ENCODE measurements at regions not wholly inside any gene's neighbourhood (a gene's known extent, or its start where the extent isn't known, plus 50 kb on each side); places are given as distances from the start of the nearest gene placed in this dataset.

DNA sequence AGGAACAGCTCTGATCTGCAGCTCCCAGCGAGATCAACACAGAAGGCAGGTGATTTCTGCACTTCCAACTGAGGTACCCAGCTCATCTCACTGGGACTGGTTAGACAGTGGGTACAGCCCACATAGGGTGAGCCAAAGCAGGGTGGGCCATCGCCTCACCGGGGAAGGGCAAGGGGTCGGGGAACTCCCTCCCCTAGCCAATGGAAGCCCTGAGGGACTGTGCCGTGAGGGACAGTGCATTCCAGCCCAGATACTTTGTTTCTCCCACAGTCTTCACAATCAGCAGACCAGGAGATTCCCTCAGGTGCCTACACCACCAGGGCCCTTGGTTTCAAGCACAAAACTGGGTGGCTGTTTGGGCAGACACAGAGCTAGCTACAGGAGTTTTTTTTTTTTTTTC lies 555.9 kb downstream of the BCOR start:
- Histone ChIP-seq H2AFZ (ENCODE audit: low read length, unreplicated experiment) (no peak overlapping the region), H3K36me3 (ENCODE audit: insufficient read depth, low read length) (no peaks in the 10 kb centered on the region), H3K4me3 (ENCODE audit: low read depth, low read length) (no peak overlapping the region), H3K27ac (ENCODE audit: low read depth, low read length) (no peak overlapping the region), H3K27me3 (ENCODE audit: insufficient read depth, low read length) (peaks cover 3% of the 10 kb centered on the region), H3K4me1 (ENCODE audit: control insufficient read depth, insufficient read depth, low read length, unreplicated experiment) (no peaks in the 10 kb centered on the region), H3K79me2 (ENCODE audit: control insufficient read depth, insufficient read depth, low read length, unreplicated experiment) (no peaks in the 10 kb centered on the region)

DNA sequence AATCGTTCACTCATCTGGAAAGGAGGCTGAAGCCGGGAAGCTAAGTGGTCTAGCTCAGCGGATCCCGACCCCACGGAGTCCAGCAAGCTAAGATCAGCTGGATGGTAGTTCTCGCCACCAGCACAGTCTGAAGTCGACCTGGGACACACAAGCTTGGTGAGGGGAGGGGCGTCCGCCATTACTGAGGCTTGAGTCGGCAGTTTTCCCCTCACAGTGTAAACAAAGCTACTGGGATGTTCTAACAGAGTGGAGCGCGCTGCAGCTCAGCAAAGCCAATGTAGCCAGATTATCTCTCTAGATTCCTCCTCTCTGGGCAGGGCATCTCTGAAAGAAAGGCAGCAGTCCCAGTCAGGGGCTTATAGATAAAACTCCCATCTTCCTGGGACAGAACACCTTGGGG lies 555.4 kb downstream of the BCOR start:
- no peaks in the 10 kb centered on the region; the same call in 1 of the 2 replicates for H3K27me3 ChIP-seq (ENCODE audit: insufficient read depth, low read length)
- H3K36me3 ChIP-seq (ENCODE audit: insufficient read depth, low read length): no peaks in the 10 kb centered on the region
- no peak overlapping the region for H3K27ac ChIP-seq (ENCODE audit: low read depth, low read length)
- no peaks in the 10 kb centered on the region for H3K79me2 ChIP-seq (ENCODE audit: control insufficient read depth, insufficient read depth, low read length, unreplicated experiment)
- H3K4me1 ChIP-seq (ENCODE audit: control insufficient read depth, insufficient read depth, low read length, unreplicated experiment): no peaks in the 10 kb centered on the region
- H2AFZ ChIP-seq (ENCODE audit: low read length, unreplicated experiment): no peak overlapping the region
- no peak overlapping the region for H3K4me3 ChIP-seq (ENCODE audit: low read depth, low read length)

DNA sequence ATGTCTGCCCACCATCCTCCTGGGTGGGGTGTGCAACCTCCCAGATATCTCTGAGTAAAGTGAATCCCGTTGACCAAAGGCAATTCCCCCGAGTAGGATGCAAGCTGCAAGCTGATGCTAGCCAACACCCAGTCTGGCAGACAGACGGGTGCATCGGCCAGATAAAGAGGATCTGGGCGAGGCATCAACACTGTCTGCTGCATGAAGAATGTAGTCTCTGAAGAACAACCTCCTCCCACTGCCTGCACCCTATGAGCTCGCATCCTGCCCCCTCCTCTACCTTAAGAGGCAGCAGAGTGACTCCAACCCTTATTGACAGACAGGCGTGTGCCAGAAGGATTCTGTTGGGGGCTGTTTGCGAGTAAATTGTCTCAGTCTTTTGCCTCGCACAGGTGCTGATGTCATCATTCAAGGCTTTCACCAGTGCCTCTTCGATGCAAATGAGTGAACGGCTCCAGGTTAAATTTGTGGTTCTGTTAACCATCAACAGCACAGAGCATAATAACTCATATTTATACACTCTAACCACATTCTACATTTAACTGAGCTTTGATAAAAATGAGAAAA lies 546.9 kb downstream of the BCOR start:
- H3K4me1 ChIP-seq (ENCODE audit: control insufficient read depth, insufficient read depth, low read length, unreplicated experiment): no peaks in the 10 kb centered on the region
- H3K27ac ChIP-seq (ENCODE audit: low read depth, low read length): no peak overlapping the region
- no peaks in the 10 kb centered on the region for H3K36me3 ChIP-seq (ENCODE audit: insufficient read depth, low read length)
- no peak overlapping the region for H2AFZ ChIP-seq (ENCODE audit: low read length, unreplicated experiment)
- H3K79me2 ChIP-seq (ENCODE audit: control insufficient read depth, insufficient read depth, low read length, unreplicated experiment): no peaks in the 10 kb centered on the region
- no peaks in the 10 kb centered on the region; the same call in 1 of the 2 replicates for H3K27me3 ChIP-seq (ENCODE audit: insufficient read depth, low read length)
- no peak overlapping the region for H3K4me3 ChIP-seq (ENCODE audit: low read depth, low read length)

DNA sequence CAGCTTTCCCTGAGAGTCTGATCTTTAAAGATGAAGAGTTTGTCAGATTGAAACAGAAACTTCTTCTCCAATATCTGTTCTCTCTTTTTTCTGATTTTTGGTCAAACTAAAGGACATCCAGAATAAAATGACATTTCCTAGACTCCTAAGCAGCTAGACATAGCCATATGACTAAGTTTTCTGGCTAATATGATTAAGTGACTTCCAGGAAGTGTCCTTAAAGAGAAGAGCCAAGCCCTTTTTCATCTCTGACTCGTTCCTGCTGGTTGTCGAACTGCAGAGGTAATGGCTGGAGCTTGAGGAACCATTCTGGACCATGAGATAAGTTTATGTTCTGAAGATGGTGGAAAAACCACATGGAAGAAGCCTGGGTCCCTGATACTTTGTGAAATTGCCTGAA lies 546.0 kb downstream of the BCOR start:
- Histone ChIP-seq H3K4me1 (ENCODE audit: control insufficient read depth, insufficient read depth, low read length, unreplicated experiment) (no peaks in the 10 kb centered on the region), H3K27me3 (ENCODE audit: insufficient read depth, low read length) (no peaks in the 10 kb centered on the region; the same call in 1 of the 2 replicates), H3K4me3 (ENCODE audit: low read depth, low read length) (no peak overlapping the region), H3K36me3 (ENCODE audit: insufficient read depth, low read length) (no peaks in the 10 kb centered on the region), H2AFZ (ENCODE audit: low read length, unreplicated experiment) (no peak overlapping the region), H3K79me2 (ENCODE audit: control insufficient read depth, insufficient read depth, low read length, unreplicated experiment) (no peaks in the 10 kb centered on the region), H3K27ac (ENCODE audit: low read depth, low read length) (no peak overlapping the region)

DNA sequence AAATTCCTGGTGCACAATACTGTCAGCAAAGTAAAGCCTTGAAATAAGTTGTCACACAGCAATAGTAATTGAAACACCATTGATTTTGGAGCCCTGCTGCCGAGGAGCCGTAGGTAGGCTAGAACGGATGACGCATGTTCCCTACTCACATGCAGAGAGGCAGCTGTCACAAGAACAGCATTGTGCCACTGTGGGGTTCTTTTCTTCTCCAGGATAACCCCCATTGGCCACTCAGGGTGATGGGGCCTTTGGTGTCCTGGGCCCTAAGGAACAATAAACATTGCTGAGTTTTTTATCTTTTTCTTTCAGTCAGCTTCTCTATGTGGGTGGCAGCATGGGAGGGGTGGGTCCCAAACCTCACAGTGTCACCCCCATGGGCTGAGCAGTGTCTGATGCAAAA lies 542.3 kb downstream of the BCOR start:
- no peaks in the 10 kb centered on the region for H3K27me3 ChIP-seq (ENCODE audit: insufficient read depth, low read length)
- no peaks in the 10 kb centered on the region for H3K36me3 ChIP-seq (ENCODE audit: insufficient read depth, low read length)
- no peaks in the 10 kb centered on the region for H3K4me1 ChIP-seq (ENCODE audit: control insufficient read depth, insufficient read depth, low read length, unreplicated experiment)

DNA sequence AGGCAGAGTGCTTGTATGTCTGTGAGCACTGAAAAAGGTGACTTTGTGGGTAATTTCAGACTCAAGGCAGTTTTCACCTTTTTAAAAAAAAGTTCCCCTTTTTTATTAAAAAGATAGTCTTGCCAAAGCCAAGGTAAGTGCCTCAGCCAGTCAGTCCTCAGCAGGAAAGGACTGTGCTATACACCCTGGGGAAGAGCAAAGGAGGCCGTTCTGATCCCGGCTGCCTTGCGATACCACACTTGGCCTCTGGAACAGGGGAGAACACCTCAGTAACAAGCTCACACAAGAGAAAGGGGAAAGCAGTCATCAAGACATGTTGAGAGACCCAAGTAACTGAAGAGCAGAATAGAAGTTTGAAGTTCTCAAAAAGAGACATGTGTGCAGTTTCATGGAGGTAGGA lies 541.7 kb downstream of the BCOR start:
- Histone ChIP-seq H3K27ac (ENCODE audit: low read depth, low read length) (no peak overlapping the region), H3K36me3 (ENCODE audit: insufficient read depth, low read length) (no peaks in the 10 kb centered on the region), H3K4me3 (ENCODE audit: low read depth, low read length) (no peak overlapping the region), H3K79me2 (ENCODE audit: control insufficient read depth, insufficient read depth, low read length, unreplicated experiment) (no peaks in the 10 kb centered on the region), H3K27me3 (ENCODE audit: insufficient read depth, low read length) (no peaks in the 10 kb centered on the region), H3K4me1 (ENCODE audit: control insufficient read depth, insufficient read depth, low read length, unreplicated experiment) (no peaks in the 10 kb centered on the region), H2AFZ (ENCODE audit: low read length, unreplicated experiment) (no peak overlapping the region)

More for the DNA sequence above, 542.3 kb downstream of the BCOR start:
- no peaks in the 10 kb centered on the region for H3K79me2 ChIP-seq (ENCODE audit: control insufficient read depth, insufficient read depth, low read length, unreplicated experiment)
- no peak overlapping the region for H3K27ac ChIP-seq (ENCODE audit: low read depth, low read length)
- H2AFZ ChIP-seq (ENCODE audit: low read length, unreplicated experiment): no peak overlapping the region
- H3K4me3 ChIP-seq (ENCODE audit: low read depth, low read length): no peak overlapping the region

DNA sequence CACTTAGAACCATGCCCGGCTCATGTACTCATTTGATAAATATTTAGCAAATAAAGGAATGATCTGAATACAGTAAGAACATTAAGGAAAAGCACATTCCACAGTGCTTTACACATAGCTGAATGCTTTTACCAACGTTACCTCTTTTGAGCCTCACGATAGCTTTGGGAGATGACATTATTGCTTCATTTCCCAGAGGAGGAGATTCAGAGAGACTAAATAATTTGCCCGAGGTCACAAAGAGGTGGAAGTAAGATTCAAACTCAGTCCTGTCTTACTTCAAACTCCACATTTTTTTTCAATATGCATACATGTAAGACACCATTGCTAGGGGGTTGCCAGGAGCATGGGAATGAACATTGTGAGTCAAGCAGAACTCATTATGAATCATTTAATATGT lies 538.5 kb downstream of the BCOR start:
- H3K79me2 ChIP-seq (ENCODE audit: control insufficient read depth, insufficient read depth, low read length, unreplicated experiment): no peaks in the 10 kb centered on the region
- no peaks in the 10 kb centered on the region for H3K27me3 ChIP-seq (ENCODE audit: insufficient read depth, low read length)
- H3K36me3 ChIP-seq (ENCODE audit: insufficient read depth, low read length): no peaks in the 10 kb centered on the region
- H2AFZ ChIP-seq (ENCODE audit: low read length, unreplicated experiment): no peak overlapping the region
- H3K4me3 ChIP-seq (ENCODE audit: low read depth, low read length): no peak overlapping the region
- no peaks in the 10 kb centered on the region for H3K4me1 ChIP-seq (ENCODE audit: control insufficient read depth, insufficient read depth, low read length, unreplicated experiment)
- H3K27ac ChIP-seq (ENCODE audit: low read depth, low read length): no peak overlapping the region

DNA sequence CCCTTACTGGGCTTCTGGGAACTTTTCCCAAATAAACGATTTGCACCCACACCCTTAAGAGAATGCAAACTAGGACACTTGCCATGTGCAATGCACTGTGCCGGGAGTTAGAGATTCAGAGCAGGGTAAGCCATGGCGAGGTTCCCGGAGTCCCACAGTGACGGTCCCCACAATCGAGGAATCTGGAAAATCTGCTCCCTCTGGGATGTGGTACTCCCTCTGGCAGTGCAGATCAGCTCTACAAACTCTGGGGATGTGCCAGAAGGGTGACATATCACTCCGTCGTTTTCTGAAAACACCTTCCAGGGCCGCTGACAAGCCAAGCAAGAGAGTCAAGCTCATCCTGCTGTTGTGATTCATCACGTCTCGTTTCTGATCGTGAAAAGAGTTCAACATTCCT lies 537.5 kb downstream of the BCOR start:
- H3K79me2 ChIP-seq (ENCODE audit: control insufficient read depth, insufficient read depth, low read length, unreplicated experiment): no peaks in the 10 kb centered on the region
- no peaks in the 10 kb centered on the region for H3K27me3 ChIP-seq (ENCODE audit: insufficient read depth, low read length)
- no peak overlapping the region for H3K4me3 ChIP-seq (ENCODE audit: low read depth, low read length)
- H3K4me1 ChIP-seq (ENCODE audit: control insufficient read depth, insufficient read depth, low read length, unreplicated experiment): no peaks in the 10 kb centered on the region
- no peaks in the 10 kb centered on the region for H3K36me3 ChIP-seq (ENCODE audit: insufficient read depth, low read length)
- H2AFZ ChIP-seq (ENCODE audit: low read length, unreplicated experiment): no peak overlapping the region
- no peak overlapping the region for H3K27ac ChIP-seq (ENCODE audit: low read depth, low read length)

DNA sequence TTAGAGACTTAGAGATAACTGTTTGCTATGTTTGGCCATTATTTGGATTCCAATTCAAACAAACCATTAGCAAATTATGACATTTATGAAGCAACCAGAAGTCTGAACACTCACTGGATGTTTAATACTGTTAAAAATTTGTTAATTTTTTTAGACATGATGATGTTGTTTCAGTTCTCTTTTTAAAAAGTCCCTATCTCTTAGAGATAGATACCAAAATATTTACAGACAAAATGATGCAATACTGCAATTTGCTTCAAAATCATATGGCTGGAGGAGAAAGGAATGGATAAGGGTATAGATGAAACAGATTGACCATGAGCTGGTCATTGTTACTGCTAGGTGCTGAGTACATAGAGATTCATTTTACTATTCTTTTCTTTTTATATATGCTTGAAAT lies 534.6 kb downstream of the BCOR start:
- Histone ChIP-seq H3K4me1 (ENCODE audit: control insufficient read depth, insufficient read depth, low read length, unreplicated experiment) (no peaks in the 10 kb centered on the region), H3K27ac (ENCODE audit: low read depth, low read length) (no peak overlapping the region), H3K4me3 (ENCODE audit: low read depth, low read length) (no peak overlapping the region), H3K27me3 (ENCODE audit: insufficient read depth, low read length) (no peaks in the 10 kb centered on the region), H3K36me3 (ENCODE audit: insufficient read depth, low read length) (no peaks in the 10 kb centered on the region), H3K79me2 (ENCODE audit: control insufficient read depth, insufficient read depth, low read length, unreplicated experiment) (no peaks in the 10 kb centered on the region), H2AFZ (ENCODE audit: low read length, unreplicated experiment) (no peak overlapping the region)

DNA sequence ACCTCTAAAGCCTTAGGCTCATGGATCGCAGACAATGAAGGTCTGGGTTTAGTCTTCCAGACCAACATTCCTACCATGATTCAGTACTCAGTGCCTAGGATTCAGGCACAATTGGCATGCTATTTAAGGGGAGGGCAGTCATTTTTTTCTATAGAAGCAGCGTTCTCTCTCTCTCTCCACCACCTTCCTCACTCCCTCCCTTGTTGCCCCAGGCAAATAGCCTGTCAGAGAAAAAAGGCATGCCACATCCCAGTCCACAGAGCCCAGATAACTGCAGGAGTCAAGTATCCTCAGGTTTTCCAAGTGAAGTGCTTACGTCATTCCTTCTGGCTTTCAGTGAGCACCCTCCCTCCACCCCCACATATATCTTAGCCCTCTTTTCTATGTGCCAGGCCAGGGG lies 533.0 kb downstream of the BCOR start:
- no peak overlapping the region for H2AFZ ChIP-seq (ENCODE audit: low read length, unreplicated experiment)
- no peak overlapping the region for H3K27ac ChIP-seq (ENCODE audit: low read depth, low read length)

DNA sequence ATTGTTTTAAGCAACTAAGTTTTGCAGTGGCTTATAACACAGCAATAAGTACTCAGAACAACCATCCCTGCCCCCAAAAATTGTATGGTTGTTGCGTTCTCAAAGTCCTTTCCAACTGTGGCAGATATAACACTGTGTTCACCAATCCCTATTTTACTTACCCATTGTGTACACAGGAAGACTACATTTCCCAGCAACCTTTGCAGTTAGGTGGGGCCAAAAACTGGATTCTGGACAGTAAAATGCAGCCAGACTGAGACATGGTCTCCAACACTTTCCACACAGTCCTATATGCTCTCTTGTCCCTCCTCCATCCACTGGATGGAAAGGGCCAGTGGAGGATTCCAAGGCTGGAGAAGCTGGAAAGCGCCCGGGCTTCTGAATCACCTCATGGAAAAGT lies 523.6 kb downstream of the BCOR start:
- H2AFZ ChIP-seq (ENCODE audit: low read length, unreplicated experiment): no peak overlapping the region
- no peaks in the 10 kb centered on the region for H3K4me1 ChIP-seq (ENCODE audit: control insufficient read depth, insufficient read depth, low read length, unreplicated experiment)
- H3K36me3 ChIP-seq (ENCODE audit: insufficient read depth, low read length): no peaks in the 10 kb centered on the region

More for the DNA sequence above, 533.0 kb downstream of the BCOR start:
- no peaks in the 10 kb centered on the region for H3K27me3 ChIP-seq (ENCODE audit: insufficient read depth, low read length)
- no peaks in the 10 kb centered on the region for H3K36me3 ChIP-seq (ENCODE audit: insufficient read depth, low read length)
- no peaks in the 10 kb centered on the region for H3K4me1 ChIP-seq (ENCODE audit: control insufficient read depth, insufficient read depth, low read length, unreplicated experiment)
- H3K4me3 ChIP-seq (ENCODE audit: low read depth, low read length): no peak overlapping the region
- H3K79me2 ChIP-seq (ENCODE audit: control insufficient read depth, insufficient read depth, low read length, unreplicated experiment): no peaks in the 10 kb centered on the region

More for the DNA sequence above, 523.6 kb downstream of the BCOR start:
- Histone ChIP-seq H3K4me3 (ENCODE audit: low read depth, low read length) (no peak overlapping the region), H3K27me3 (ENCODE audit: insufficient read depth, low read length) (no peaks in the 10 kb centered on the region), H3K79me2 (ENCODE audit: control insufficient read depth, insufficient read depth, low read length, unreplicated experiment) (no peaks in the 10 kb centered on the region), H3K27ac (ENCODE audit: low read depth, low read length) (no peak overlapping the region)
